ENCODE measurements at regions not wholly inside any gene's neighbourhood (a gene's known extent, or its start where the extent isn't known, plus 50 kb on each side); places are given as distances from the start of the nearest gene placed in this dataset.

- SMC1A ChIA-PET (ENCODE audit: uncharacterized antibody, unreplicated experiment) = no interaction called here
- Histone ChIP-seq H3K4me3 (no peak overlapping the region), H3K27ac (ENCODE audit: control insufficient read depth, insufficient read depth) (no peak overlapping the region), H2AFZ (ENCODE audit: control insufficient read depth, low read depth, low read length) (no peak overlapping the region), H3K79me2 (ENCODE audit: control insufficient read depth, insufficient read depth, low read length) (no peaks in the 10 kb centered on the region), H4K20me1 (ENCODE audit: control insufficient read depth, insufficient read depth) (no peaks in the 10 kb centered on the region), H3K36me3 (ENCODE audit: control insufficient read depth in 2 of 2, insufficient read depth in 2 of 2, low read length in 1 of 2) (no peaks in the 10 kb centered on the region), H3K4me2 (ENCODE audit: control insufficient read depth, insufficient read depth) (no peak overlapping the region), H3K9ac (ENCODE audit: control insufficient read depth, insufficient read depth, low read length) (no peak overlapping the region), H3K4me1 (ENCODE audit: control insufficient read depth, insufficient read depth, low read length) (no peaks in the 10 kb centered on the region), H3K9me3 (replicated peaks; ENCODE audit: control insufficient read depth, insufficient read depth, low read length) (no peaks in the 10 kb centered on the region), H3K27me3 (replicated peaks in 1 of 2; ENCODE audit: control insufficient read depth in 2 of 2, insufficient read depth in 2 of 2, low read length in 1 of 2) (no peaks in the 10 kb centered on the region)
- RAD21 ChIA-PET (ENCODE audit: unreplicated experiment) = no interaction called here
- CTCF ChIA-PET = no interaction called here
- FAIRE-seq (no peak), ATAC-seq (no peak), DNase-seq (ENCODE audit: low read depth, low spot score) (no peak)
- in situ Hi-C loops (cut with MboI) = no loop called here
- BruUV-seq (replicated peaks) = no TSS peak
- no peak for TF ChIP-seq HDGF (IDR thresholded peaks at IDR 0.05)
- TF ChIP-seq IRF3 (IDR thresholded peaks at IDR 0.05) = no peak
- no peak for TF ChIP-seq HDAC6 (IDR thresholded peaks at IDR 0.05; ENCODE audit: unreplicated experiment)
- TF ChIP-seq SREBF2 (IDR thresholded peaks at IDR 0.05; ENCODE audit: low read length) = no peak
- no peak for TF ChIP-seq BRCA1 (IDR thresholded peaks at IDR 0.05; ENCODE audit: low read depth, low read length)
- no peak for TF ChIP-seq CHD1 (IDR thresholded peaks at IDR 0.05; ENCODE audit: low read depth, low read length)
- no peak for TF ChIP-seq BACH1 (IDR thresholded peaks at IDR 0.05; ENCODE audit: borderline replicate concordance)
- TF ChIP-seq DPF2 (IDR thresholded peaks at IDR 0.05) = no peak
- no peak for TF ChIP-seq ESRRA (IDR thresholded peaks at IDR 0.05; ENCODE audit: low read length)
- TF ChIP-seq SIX5 (IDR thresholded peaks at IDR 0.05; ENCODE audit: low read depth, low read length, severe bottlenecking) = no peak
- no peak for TF ChIP-seq MYC (IDR thresholded peaks at IDR 0.05; ENCODE audit: insufficient read depth, insufficient read length, insufficient replicate concordance, low read length, severe bottlenecking)
- no peak for TF ChIP-seq EGR1 (IDR thresholded peaks at IDR 0.05; ENCODE audit: borderline replicate concordance in 1 of 2, low read depth in 2 of 2, low read length in 2 of 2)
- TF ChIP-seq, protein P1, sequence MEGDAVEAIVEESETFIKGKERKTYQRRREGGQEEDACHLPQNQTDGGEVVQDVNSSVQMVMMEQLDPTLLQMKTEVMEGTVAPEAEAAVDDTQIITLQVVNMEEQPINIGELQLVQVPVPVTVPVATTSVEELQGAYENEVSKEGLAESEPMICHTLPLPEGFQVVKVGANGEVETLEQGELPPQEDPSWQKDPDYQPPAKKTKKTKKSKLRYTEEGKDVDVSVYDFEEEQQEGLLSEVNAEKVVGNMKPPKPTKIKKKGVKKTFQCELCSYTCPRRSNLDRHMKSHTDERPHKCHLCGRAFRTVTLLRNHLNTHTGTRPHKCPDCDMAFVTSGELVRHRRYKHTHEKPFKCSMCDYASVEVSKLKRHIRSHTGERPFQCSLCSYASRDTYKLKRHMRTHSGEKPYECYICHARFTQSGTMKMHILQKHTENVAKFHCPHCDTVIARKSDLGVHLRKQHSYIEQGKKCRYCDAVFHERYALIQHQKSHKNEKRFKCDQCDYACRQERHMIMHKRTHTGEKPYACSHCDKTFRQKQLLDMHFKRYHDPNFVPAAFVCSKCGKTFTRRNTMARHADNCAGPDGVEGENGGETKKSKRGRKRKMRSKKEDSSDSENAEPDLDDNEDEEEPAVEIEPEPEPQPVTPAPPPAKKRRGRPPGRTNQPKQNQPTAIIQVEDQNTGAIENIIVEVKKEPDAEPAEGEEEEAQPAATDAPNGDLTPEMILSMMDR (IDR thresholded peaks at IDR 0.05 in 2 of 3, conservative IDR thresholded peaks at IDR 0.05 in 1 of 3; ENCODE audit: control insufficient read depth in 2 of 3, extremely low read depth in 1 of 3, insufficient read depth in 1 of 3, low read depth in 3 of 3, low read length in 3 of 3) = no peak
- POLR2A ChIA-PET = no interaction called here
- intact Hi-C loops (cut with micrococcal nuclease; ENCODE audit: unreplicated experiment) = loop anchor here (5.0 kb wide), 1 partner anchor 47 kb away; no protein-coding TSS in a partner anchor
- WGBS (ENCODE audit: insufficient coverage, insufficient replicate concordance, low lambda C conversion rate, missing lambda C conversion rate) = 62% methylated on average over 3 of the region's 3 CpGs
Measured at GRCh38 chr20:11624704-11625103, 293.0 kb upstream of the BTBD3 start.

Measured in GM12878 (cell line).